IMR-90 (cell line): ENCODE measurements at regions not wholly inside any gene's neighbourhood (a gene's known extent, or its start where the extent isn't known, plus 50 kb on each side); places are given as distances from the start of the nearest gene placed in this dataset.

Experiments
- BHLHE40 ChIP-seq: fragments of 150-350 bp; IDR thresholded peaks from 2 replicates; pipeline ENCODE4 v1.6.1; 2016; ENCODE audit warnings: mild to moderate bottlenecking, low read depth, low read length
- MXI1 ChIP-seq: IDR thresholded peaks from 2 replicates; pipeline ENCODE4 v1.6.1; 2012; ENCODE audit warnings: low read depth, mild to moderate bottlenecking, low read length, moderate library complexity, borderline replicate concordance
- RAD21 ChIP-seq: IDR thresholded peaks from 2 replicates; pipeline ENCODE4 v1.6.1; 2012; ENCODE audit warnings: low read length, improper control_type of control experiment
- TF ChIP-seq, protein P1 (sequence below): conservative IDR thresholded peaks from 2 replicates; pipeline ENCODE4 v1.5.1; 2012; ENCODE audit warnings: mild to moderate bottlenecking, low read depth, low read length, improper control_type of control experiment

DNA sequence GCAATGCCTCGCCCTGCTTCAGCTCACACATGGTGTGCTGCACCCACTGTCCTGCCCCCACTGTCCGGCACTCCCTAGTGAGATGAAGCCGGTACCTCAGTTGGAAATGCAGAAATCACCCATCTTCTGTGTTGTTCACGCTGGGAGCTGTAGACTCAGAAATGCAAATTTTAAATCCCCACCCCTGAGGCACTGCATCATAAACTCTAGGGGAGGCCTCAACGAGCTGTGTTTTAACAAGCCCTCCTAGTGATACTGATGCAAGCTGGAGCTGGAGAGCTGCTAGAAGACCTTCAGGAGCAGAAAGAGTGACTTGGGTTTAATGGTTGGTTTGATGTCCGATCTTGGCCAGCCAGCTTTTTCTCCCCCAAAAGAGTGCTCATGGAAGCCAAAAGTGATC, 146.0 kb upstream of the MAST4 start:
- TF ChIP-seq RAD21 (no peak), BHLHE40 (no peak), MXI1 (no peak)
- TF ChIP-seq, protein P1, sequence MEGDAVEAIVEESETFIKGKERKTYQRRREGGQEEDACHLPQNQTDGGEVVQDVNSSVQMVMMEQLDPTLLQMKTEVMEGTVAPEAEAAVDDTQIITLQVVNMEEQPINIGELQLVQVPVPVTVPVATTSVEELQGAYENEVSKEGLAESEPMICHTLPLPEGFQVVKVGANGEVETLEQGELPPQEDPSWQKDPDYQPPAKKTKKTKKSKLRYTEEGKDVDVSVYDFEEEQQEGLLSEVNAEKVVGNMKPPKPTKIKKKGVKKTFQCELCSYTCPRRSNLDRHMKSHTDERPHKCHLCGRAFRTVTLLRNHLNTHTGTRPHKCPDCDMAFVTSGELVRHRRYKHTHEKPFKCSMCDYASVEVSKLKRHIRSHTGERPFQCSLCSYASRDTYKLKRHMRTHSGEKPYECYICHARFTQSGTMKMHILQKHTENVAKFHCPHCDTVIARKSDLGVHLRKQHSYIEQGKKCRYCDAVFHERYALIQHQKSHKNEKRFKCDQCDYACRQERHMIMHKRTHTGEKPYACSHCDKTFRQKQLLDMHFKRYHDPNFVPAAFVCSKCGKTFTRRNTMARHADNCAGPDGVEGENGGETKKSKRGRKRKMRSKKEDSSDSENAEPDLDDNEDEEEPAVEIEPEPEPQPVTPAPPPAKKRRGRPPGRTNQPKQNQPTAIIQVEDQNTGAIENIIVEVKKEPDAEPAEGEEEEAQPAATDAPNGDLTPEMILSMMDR, result no peak
